ENCODE measurements at regions not wholly inside any gene's neighbourhood (a gene's known extent, or its start where the extent isn't known, plus 50 kb on each side); places are given as distances from the start of the nearest gene placed in this dataset.

GRCh38 chr9:118630931-118631595 is 738.2 kb downstream of the BRINP1 start:
- intact Hi-C loops (cut with DNase I), result no loop called here
- no peak overlapping the region for H3K27ac ChIP-seq (ENCODE audit: low read depth in 2 of 2, low read length in 2 of 2)
- FAIRE-seq (no peak), DNase-seq (no peak)
- no peaks in the 10 kb centered on the region for H3K36me3 ChIP-seq (ENCODE audit: control insufficient read depth in 2 of 3, insufficient read depth in 3 of 3, low read length in 3 of 3)
- no peak overlapping the region for H3K4me3 ChIP-seq (ENCODE audit: low read length in 3 of 3)
- H3K9me3 ChIP-seq (ENCODE audit: control insufficient read depth in 2 of 3, insufficient read depth in 1 of 3, low read length in 3 of 3), result peaks cover 0 to 4% (median 0%) of the 10 kb centered on the region in 3 donors
- no peak overlapping the region for H3K9ac ChIP-seq (ENCODE audit: low read length in 3 of 3)
- H3K4me1 ChIP-seq (ENCODE audit: control insufficient read depth in 2 of 3, insufficient read depth in 2 of 3, low read depth in 1 of 3, low read length in 3 of 3), result no peaks in the 10 kb centered on the region
- no peaks in the 10 kb centered on the region for H3K27me3 ChIP-seq (ENCODE audit: control insufficient read depth, insufficient read depth, low read length)
- TF ChIP-seq, protein P1, sequence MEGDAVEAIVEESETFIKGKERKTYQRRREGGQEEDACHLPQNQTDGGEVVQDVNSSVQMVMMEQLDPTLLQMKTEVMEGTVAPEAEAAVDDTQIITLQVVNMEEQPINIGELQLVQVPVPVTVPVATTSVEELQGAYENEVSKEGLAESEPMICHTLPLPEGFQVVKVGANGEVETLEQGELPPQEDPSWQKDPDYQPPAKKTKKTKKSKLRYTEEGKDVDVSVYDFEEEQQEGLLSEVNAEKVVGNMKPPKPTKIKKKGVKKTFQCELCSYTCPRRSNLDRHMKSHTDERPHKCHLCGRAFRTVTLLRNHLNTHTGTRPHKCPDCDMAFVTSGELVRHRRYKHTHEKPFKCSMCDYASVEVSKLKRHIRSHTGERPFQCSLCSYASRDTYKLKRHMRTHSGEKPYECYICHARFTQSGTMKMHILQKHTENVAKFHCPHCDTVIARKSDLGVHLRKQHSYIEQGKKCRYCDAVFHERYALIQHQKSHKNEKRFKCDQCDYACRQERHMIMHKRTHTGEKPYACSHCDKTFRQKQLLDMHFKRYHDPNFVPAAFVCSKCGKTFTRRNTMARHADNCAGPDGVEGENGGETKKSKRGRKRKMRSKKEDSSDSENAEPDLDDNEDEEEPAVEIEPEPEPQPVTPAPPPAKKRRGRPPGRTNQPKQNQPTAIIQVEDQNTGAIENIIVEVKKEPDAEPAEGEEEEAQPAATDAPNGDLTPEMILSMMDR (IDR thresholded peaks at IDR 0.05; ENCODE audit: borderline replicate concordance, extremely low read depth, insufficient read depth), result no peak

DNA sequence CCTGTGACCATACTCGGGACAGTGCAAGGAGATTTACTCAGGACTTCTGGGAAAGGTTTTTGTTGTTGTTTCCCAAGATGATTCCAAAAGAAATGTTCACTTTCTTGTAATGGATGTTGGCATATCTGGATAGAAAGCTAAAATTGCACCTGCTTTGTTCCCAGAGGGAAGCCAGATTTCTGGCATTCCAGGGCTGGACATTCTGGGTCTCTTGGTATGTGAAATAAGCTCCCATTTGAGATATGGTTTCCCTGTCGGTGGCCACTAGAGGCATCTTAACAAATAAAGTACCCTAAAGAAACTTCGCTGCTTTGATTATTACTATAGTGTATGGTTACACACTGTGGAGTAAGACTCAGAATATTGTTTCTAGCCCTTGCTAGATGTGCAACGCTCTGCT is 737.3 kb downstream of the BRINP1 start:
- no peak overlapping the region for H3K27ac ChIP-seq (ENCODE audit: low read depth in 2 of 2, low read length in 2 of 2)
- no peak overlapping the region for H3K4me3 ChIP-seq (ENCODE audit: low read length in 3 of 3)
- no peaks in the 10 kb centered on the region for H3K27me3 ChIP-seq (ENCODE audit: control insufficient read depth, insufficient read depth, low read length)
- DNase-seq (no peak), FAIRE-seq (no peak)
- intact Hi-C loops (cut with DNase I), result no loop called here
- H3K36me3 ChIP-seq (ENCODE audit: control insufficient read depth in 2 of 3, insufficient read depth in 3 of 3, low read length in 3 of 3), result no peaks in the 10 kb centered on the region
- H3K9me3 ChIP-seq (ENCODE audit: control insufficient read depth in 2 of 3, insufficient read depth in 1 of 3, low read length in 3 of 3), result peaks cover 0 to 4% (median 0%) of the 10 kb centered on the region in 3 donors
- no peak overlapping the region for H3K9ac ChIP-seq (ENCODE audit: low read length in 3 of 3)
- TF ChIP-seq, protein P1 (IDR thresholded peaks at IDR 0.05; ENCODE audit: borderline replicate concordance, extremely low read depth, insufficient read depth), result no peak
- no peaks in the 10 kb centered on the region for H3K4me1 ChIP-seq (ENCODE audit: control insufficient read depth in 2 of 3, insufficient read depth in 2 of 3, low read depth in 1 of 3, low read length in 3 of 3)

GRCh38 chr9:118635416-118635815 is 733.8 kb downstream of the BRINP1 start:
- Histone ChIP-seq H3K36me3 (ENCODE audit: control insufficient read depth in 2 of 3, insufficient read depth in 3 of 3, low read length in 3 of 3) (no peaks in the 10 kb centered on the region), H3K27me3 (ENCODE audit: control insufficient read depth, insufficient read depth, low read length) (no peaks in the 10 kb centered on the region), H3K27ac (ENCODE audit: low read depth in 2 of 2, low read length in 2 of 2) (no peak overlapping the region), H3K9ac (ENCODE audit: low read length in 3 of 3) (no peak overlapping the region), H3K4me1 (ENCODE audit: control insufficient read depth in 2 of 3, insufficient read depth in 2 of 3, low read depth in 1 of 3, low read length in 3 of 3) (peaks cover 0 to 2% (median 0%) of the 10 kb centered on the region in 3 donors), H3K4me3 (ENCODE audit: low read length in 3 of 3) (no peak overlapping the region), H3K9me3 (ENCODE audit: control insufficient read depth in 2 of 3, insufficient read depth in 1 of 3, low read length in 3 of 3) (peaks cover 0 to 7% (median 4%) of the 10 kb centered on the region in 3 donors)
- intact Hi-C loops (cut with DNase I), result no loop called here
- DNase-seq (no peak), FAIRE-seq (no peak)
- TF ChIP-seq, protein P1 (IDR thresholded peaks at IDR 0.05; ENCODE audit: borderline replicate concordance, extremely low read depth, insufficient read depth), result no peak

- FAIRE-seq, result no peak
Observed at GRCh38 chr9:118637681-118638080, 731.6 kb downstream of the BRINP1 start.

More at GRCh38 chr9:118637681-118638080, 731.6 kb downstream of the BRINP1 start:
- H3K27ac ChIP-seq (ENCODE audit: low read depth in 2 of 2, low read length in 2 of 2), result no peak overlapping the region
- no peak overlapping the region for H3K9ac ChIP-seq (ENCODE audit: low read length in 3 of 3)
- DNase-seq, result no peak
- no peaks in the 10 kb centered on the region for H3K27me3 ChIP-seq (ENCODE audit: control insufficient read depth, insufficient read depth, low read length)
- H3K9me3 ChIP-seq (ENCODE audit: control insufficient read depth in 2 of 3, insufficient read depth in 1 of 3, low read length in 3 of 3), result peaks cover 0 to 7% (median 2%) of the 10 kb centered on the region in 3 donors
- no peak overlapping the region for H3K4me3 ChIP-seq (ENCODE audit: low read length in 3 of 3)
- intact Hi-C loops (cut with DNase I), result no loop called here
- H3K4me1 ChIP-seq (ENCODE audit: control insufficient read depth in 2 of 3, insufficient read depth in 2 of 3, low read depth in 1 of 3, low read length in 3 of 3), result peaks cover 0 to 18% (median 2%) of the 10 kb centered on the region in 3 donors
- H3K36me3 ChIP-seq (ENCODE audit: control insufficient read depth in 2 of 3, insufficient read depth in 3 of 3, low read length in 3 of 3), result no peaks in the 10 kb centered on the region
- TF ChIP-seq, protein P1 (IDR thresholded peaks at IDR 0.05; ENCODE audit: borderline replicate concordance, extremely low read depth, insufficient read depth), result no peak
